H1 (cell line): ENCODE measurements at regions not wholly inside any gene's neighbourhood (a gene's known extent, or its start where the extent isn't known, plus 50 kb on each side); places are given as distances from the start of the nearest gene placed in this dataset.

ENCODE experiments used
- BRCA1 ChIP-seq: IDR thresholded peaks from 2 replicates; pipeline ENCODE4 v1.6.1; 2012; ENCODE audit warnings: low read depth, low read length, improper control_type of control experiment
- CEBPB ChIP-seq: IDR thresholded peaks from 2 replicates; pipeline ENCODE4 v1.6.1; 2012; ENCODE audit warnings: low read depth, low read length
- KDM4A ChIP-seq: IDR thresholded peaks from one replicate; pipeline ENCODE4 v1.7.1; 2012; ENCODE audit warnings: low read depth, mild to moderate bottlenecking, moderate library complexity, low read length, inconsistent platforms; ENCODE audit not compliant: severe bottlenecking
- TBP ChIP-seq: IDR thresholded peaks from 2 replicates; pipeline ENCODE4 v1.6.1; 2011; ENCODE audit warnings: low read depth, low read length, improper control_type of control experiment
- TF ChIP-seq, protein P1 (sequence below): fragments of 300-600 bp; sonication (generic); IDR thresholded peaks from 2 replicates; pipeline ENCODE4 v1.7.1; 2012; ENCODE audit warnings: low read length, moderate library complexity, mild to moderate bottlenecking, inconsistent platforms; ENCODE audit not compliant: insufficient replicate concordance
- TF ChIP-seq, protein P2 (sequence below): IDR thresholded peaks from 2 replicates; pipeline ENCODE4 v1.6.1; 2012; ENCODE audit warnings: inconsistent platforms

- TF ChIP-seq, protein P1, sequence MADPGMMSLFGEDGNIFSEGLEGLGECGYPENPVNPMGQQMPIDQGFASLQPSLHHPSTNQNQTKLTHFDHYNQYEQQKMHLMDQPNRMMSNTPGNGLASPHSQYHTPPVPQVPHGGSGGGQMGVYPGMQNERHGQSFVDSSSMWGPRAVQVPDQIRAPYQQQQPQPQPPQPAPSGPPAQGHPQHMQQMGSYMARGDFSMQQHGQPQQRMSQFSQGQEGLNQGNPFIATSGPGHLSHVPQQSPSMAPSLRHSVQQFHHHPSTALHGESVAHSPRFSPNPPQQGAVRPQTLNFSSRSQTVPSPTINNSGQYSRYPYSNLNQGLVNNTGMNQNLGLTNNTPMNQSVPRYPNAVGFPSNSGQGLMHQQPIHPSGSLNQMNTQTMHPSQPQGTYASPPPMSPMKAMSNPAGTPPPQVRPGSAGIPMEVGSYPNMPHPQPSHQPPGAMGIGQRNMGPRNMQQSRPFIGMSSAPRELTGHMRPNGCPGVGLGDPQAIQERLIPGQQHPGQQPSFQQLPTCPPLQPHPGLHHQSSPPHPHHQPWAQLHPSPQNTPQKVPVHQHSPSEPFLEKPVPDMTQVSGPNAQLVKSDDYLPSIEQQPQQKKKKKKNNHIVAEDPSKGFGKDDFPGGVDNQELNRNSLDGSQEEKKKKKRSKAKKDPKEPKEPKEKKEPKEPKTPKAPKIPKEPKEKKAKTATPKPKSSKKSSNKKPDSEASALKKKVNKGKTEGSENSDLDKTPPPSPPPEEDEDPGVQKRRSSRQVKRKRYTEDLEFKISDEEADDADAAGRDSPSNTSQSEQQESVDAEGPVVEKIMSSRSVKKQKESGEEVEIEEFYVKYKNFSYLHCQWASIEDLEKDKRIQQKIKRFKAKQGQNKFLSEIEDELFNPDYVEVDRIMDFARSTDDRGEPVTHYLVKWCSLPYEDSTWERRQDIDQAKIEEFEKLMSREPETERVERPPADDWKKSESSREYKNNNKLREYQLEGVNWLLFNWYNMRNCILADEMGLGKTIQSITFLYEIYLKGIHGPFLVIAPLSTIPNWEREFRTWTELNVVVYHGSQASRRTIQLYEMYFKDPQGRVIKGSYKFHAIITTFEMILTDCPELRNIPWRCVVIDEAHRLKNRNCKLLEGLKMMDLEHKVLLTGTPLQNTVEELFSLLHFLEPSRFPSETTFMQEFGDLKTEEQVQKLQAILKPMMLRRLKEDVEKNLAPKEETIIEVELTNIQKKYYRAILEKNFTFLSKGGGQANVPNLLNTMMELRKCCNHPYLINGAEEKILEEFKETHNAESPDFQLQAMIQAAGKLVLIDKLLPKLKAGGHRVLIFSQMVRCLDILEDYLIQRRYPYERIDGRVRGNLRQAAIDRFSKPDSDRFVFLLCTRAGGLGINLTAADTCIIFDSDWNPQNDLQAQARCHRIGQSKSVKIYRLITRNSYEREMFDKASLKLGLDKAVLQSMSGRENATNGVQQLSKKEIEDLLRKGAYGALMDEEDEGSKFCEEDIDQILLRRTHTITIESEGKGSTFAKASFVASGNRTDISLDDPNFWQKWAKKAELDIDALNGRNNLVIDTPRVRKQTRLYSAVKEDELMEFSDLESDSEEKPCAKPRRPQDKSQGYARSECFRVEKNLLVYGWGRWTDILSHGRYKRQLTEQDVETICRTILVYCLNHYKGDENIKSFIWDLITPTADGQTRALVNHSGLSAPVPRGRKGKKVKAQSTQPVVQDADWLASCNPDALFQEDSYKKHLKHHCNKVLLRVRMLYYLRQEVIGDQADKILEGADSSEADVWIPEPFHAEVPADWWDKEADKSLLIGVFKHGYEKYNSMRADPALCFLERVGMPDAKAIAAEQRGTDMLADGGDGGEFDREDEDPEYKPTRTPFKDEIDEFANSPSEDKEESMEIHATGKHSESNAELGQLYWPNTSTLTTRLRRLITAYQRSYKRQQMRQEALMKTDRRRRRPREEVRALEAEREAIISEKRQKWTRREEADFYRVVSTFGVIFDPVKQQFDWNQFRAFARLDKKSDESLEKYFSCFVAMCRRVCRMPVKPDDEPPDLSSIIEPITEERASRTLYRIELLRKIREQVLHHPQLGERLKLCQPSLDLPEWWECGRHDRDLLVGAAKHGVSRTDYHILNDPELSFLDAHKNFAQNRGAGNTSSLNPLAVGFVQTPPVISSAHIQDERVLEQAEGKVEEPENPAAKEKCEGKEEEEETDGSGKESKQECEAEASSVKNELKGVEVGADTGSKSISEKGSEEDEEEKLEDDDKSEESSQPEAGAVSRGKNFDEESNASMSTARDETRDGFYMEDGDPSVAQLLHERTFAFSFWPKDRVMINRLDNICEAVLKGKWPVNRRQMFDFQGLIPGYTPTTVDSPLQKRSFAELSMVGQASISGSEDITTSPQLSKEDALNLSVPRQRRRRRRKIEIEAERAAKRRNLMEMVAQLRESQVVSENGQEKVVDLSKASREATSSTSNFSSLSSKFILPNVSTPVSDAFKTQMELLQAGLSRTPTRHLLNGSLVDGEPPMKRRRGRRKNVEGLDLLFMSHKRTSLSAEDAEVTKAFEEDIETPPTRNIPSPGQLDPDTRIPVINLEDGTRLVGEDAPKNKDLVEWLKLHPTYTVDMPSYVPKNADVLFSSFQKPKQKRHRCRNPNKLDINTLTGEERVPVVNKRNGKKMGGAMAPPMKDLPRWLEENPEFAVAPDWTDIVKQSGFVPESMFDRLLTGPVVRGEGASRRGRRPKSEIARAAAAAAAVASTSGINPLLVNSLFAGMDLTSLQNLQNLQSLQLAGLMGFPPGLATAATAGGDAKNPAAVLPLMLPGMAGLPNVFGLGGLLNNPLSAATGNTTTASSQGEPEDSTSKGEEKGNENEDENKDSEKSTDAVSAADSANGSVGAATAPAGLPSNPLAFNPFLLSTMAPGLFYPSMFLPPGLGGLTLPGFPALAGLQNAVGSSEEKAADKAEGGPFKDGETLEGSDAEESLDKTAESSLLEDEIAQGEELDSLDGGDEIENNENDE: no peak
- TF ChIP-seq, protein P2, sequence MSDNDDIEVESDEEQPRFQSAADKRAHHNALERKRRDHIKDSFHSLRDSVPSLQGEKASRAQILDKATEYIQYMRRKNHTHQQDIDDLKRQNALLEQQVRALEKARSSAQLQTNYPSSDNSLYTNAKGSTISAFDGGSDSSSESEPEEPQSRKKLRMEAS: no peak
- TF ChIP-seq KDM4A (no peak), CEBPB (no peak), TBP (no peak), BRCA1 (no peak)
Observed at GRCh38 chr2:4844881-4845280, 847.3 kb upstream of the SOX11 start (continued).
